Left lobe of liver (tissue), 2 donors: ENCODE measurements at regions not wholly inside any gene's neighbourhood (a gene's known extent, or its start where the extent isn't known, plus 50 kb on each side); places are given as distances from the start of the nearest gene placed in this dataset.
"Not testable (repeated sequence)": the region's sequence is repeated elsewhere in the genome, so short reads cannot be mapped to it uniquely, and the experiment has no call there.

ENCODE experiments used
- ATAC-seq: fragments of 200-7000 bp; cut with Tn5 transposase; one replicate; pipeline ENCODE4 v1.9.1; 2020; ENCODE audit warnings: mild to moderate bottlenecking, moderate library complexity
- DNase-seq: peaks from one replicate; pipeline ENCODE4 v3.0.0-alpha.2; 2020; ENCODE audit warnings: low spot score
- donor health status: DM: no; HTN: no; CAD: no; lungs with moderate emphysema.
- donor health status: DM: no; HTN: yes; CAD: no.

- DNase-seq (no peak), ATAC-seq (no peak)
Measured at GRCh38 chr3:35296533-35296932, 342.8 kb upstream of the ARPP21 start.

- not testable (repeated sequence) for DNase-seq, ATAC-seq
Measured at GRCh38 chr3:35296944-35297343, 342.4 kb upstream of the ARPP21 start.

- ATAC-seq (no peak), DNase-seq (no peak)
Measured at GRCh38 chr3:35305406-35305805, 333.9 kb upstream of the ARPP21 start.

GRCh38 chr3:35307296-35307695 lies 332.0 kb upstream of the ARPP21 start:
- ATAC-seq (no peak), DNase-seq (no peak)

GRCh38 chr3:35316841-35317240 lies 322.5 kb upstream of the ARPP21 start:
- ATAC-seq, DNase-seq: not testable (repeated sequence)

- ATAC-seq (no peak), DNase-seq (no peak)
Measured at GRCh38 chr3:35320646-35321407, 318.5 kb upstream of the ARPP21 start.

GRCh38 chr3:35322070-35322469 lies 317.3 kb upstream of the ARPP21 start:
- ATAC-seq = no peak
- no peak for DNase-seq

GRCh38 chr3:35335703-35336102 lies 303.6 kb upstream of the ARPP21 start:
- no peak for ATAC-seq
- no peak for DNase-seq

GRCh38 chr3:35336601-35337000 lies 302.7 kb upstream of the ARPP21 start:
- ATAC-seq = no peak

GRCh38 chr3:35338186-35338585 lies 301.1 kb upstream of the ARPP21 start:
- ATAC-seq = no peak
- no peak for DNase-seq

More at GRCh38 chr3:35336601-35337000, 302.7 kb upstream of the ARPP21 start:
- DNase-seq = no peak

- no peak for DNase-seq
- ATAC-seq = no peak
Measured at GRCh38 chr3:35380196-35380595, 259.1 kb upstream of the ARPP21 start.

GRCh38 chr3:35383216-35383615 lies 256.1 kb upstream of the ARPP21 start:
- DNase-seq = no peak
- ATAC-seq = no peak

GRCh38 chr3:35383719-35384555 lies 255.4 kb upstream of the ARPP21 start:
- ATAC-seq (no peak), DNase-seq (no peak)

- DNase-seq (no peak), ATAC-seq (no peak)
Measured at GRCh38 chr3:35385271-35385670, 254.1 kb upstream of the ARPP21 start.

- ATAC-seq (peak; percentile 30), DNase-seq (no peak)
Measured at GRCh38 chr3:35389907-35390306, 249.4 kb upstream of the ARPP21 start.

GRCh38 chr3:35392187-35392586 lies 247.1 kb upstream of the ARPP21 start:
- DNase-seq (no peak), ATAC-seq (no peak)

- ATAC-seq (no peak), DNase-seq (no peak)
Measured at GRCh38 chr3:35393901-35394799, 245.2 kb upstream of the ARPP21 start.

GRCh38 chr3:35394905-35395304 lies 244.4 kb upstream of the ARPP21 start:
- no peak for DNase-seq
- no peak for ATAC-seq

GRCh38 chr3:35401671-35402070 lies 237.7 kb upstream of the ARPP21 start:
- DNase-seq (no peak), ATAC-seq (no peak)

GRCh38 chr3:35404571-35404970 lies 234.8 kb upstream of the ARPP21 start:
- DNase-seq (no peak), ATAC-seq (no peak)

GRCh38 chr3:35408882-35409281 lies 230.4 kb upstream of the ARPP21 start:
- ATAC-seq = no peak
- DNase-seq = no peak
